Stimulated activated CD4-positive, alpha-beta T cell treated with anti-CD3 and anti-CD28 coated beads, TNF-alpha, amount 100 ng/mL, for 48 hours (primary cell): ENCODE measurements at regions not wholly inside any gene's neighbourhood (a gene's known extent, or its start where the extent isn't known, plus 50 kb on each side); places are given as distances from the start of the nearest gene placed in this dataset.
"Not testable (repeated sequence)": the region's sequence is repeated elsewhere in the genome, so short reads cannot be mapped to it uniquely, and the experiment has no call there.

Experiments
- DNase-seq, 3 donors: peaks; one replicate each; pipeline ENCODE4 v3.0.0-alpha.2; 2020; ENCODE audit warnings: low read depth in 3 of 3

- DNase-seq, result not testable (repeated sequence)
These were observed 312.4 kb downstream of the ANKRD30B start for GRCh38 chr18:15060279-15060880.

GRCh38 chr18:15061289-15061896, 313.4 kb downstream of the ANKRD30B start:
- not testable (repeated sequence) for DNase-seq

- not testable (repeated sequence) for DNase-seq
These were observed 318.5 kb downstream of the ANKRD30B start for GRCh38 chr18:15066434-15066833.

- DNase-seq, result not testable (repeated sequence)
These were observed 323.3 kb downstream of the ANKRD30B start for GRCh38 chr18:15071311-15071710.
